ENCODE measurements at regions not wholly inside any gene's neighbourhood (a gene's known extent, or its start where the extent isn't known, plus 50 kb on each side); places are given as distances from the start of the nearest gene placed in this dataset.

- TF ChIP-seq, protein P1, sequence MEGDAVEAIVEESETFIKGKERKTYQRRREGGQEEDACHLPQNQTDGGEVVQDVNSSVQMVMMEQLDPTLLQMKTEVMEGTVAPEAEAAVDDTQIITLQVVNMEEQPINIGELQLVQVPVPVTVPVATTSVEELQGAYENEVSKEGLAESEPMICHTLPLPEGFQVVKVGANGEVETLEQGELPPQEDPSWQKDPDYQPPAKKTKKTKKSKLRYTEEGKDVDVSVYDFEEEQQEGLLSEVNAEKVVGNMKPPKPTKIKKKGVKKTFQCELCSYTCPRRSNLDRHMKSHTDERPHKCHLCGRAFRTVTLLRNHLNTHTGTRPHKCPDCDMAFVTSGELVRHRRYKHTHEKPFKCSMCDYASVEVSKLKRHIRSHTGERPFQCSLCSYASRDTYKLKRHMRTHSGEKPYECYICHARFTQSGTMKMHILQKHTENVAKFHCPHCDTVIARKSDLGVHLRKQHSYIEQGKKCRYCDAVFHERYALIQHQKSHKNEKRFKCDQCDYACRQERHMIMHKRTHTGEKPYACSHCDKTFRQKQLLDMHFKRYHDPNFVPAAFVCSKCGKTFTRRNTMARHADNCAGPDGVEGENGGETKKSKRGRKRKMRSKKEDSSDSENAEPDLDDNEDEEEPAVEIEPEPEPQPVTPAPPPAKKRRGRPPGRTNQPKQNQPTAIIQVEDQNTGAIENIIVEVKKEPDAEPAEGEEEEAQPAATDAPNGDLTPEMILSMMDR (conservative IDR thresholded peaks at IDR 0.05; ENCODE audit: low read length): no peak
- TF ChIP-seq EZH2phosphoT487 (IDR thresholded peaks at IDR 0.05; ENCODE audit: borderline replicate concordance): no peak
Measured at GRCh38 chr10:57905010-57905409, 362.7 kb downstream of the IPMK start.
